NB4 (cell line): ENCODE measurements at regions not wholly inside any gene's neighbourhood (a gene's known extent, or its start where the extent isn't known, plus 50 kb on each side); places are given as distances from the start of the nearest gene placed in this dataset.
"Not testable (repeated sequence)": the region's sequence is repeated elsewhere in the genome, so short reads cannot be mapped to it uniquely, and the experiment has no call there.

Source experiments
- CTCF ChIP-seq: IDR thresholded peaks from one replicate; pipeline ENCODE4 v1.5.1; 2012; ENCODE audit warnings: low read depth, low read length
- MAX ChIP-seq: IDR thresholded peaks from 2 replicates; pipeline ENCODE4 v1.6.1; 2011; ENCODE audit warnings: low read depth, low read length
- MYC ChIP-seq: IDR thresholded peaks from 2 replicates; pipeline ENCODE4 v1.6.1; 2011; ENCODE audit warnings: low read depth, low read length
- POLR2A ChIP-seq: IDR thresholded peaks from 2 replicates; pipeline ENCODE4 v1.6.1; 2011; ENCODE audit warnings: mild to moderate bottlenecking; ENCODE audit not compliant: insufficient read length; ENCODE audit errors: extremely low read depth

- TF ChIP-seq CTCF, POLR2A, MYC, MAX: not testable (repeated sequence)
Observed at GRCh38 chr6:28685960-28686359, 160.3 kb downstream of the GPX5 start.
